ENCODE measurements at regions not wholly inside any gene's neighbourhood (a gene's known extent, or its start where the extent isn't known, plus 50 kb on each side); places are given as distances from the start of the nearest gene placed in this dataset.

DNA sequence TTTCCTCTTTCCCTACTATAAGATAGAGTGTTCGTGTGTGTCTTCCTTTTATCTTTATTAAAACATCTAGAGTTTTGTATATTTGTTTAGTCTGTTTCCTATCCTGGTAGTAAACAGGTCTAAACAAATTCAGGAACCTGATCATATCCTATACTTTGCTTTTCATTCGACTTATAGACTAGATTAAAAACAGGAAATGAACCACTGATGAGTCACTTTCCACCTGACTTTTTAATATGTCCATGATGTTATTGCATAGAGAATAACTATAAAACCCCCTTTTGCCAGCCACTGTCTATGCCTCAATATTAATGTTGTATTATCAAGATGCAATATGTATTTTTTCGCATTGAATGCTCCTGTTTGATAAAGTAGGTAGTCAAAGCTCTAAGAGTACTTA is 1794.0 kb downstream of the STIM2 start:
- no peak for DNase-seq (ENCODE audit: low read depth)

DNA sequence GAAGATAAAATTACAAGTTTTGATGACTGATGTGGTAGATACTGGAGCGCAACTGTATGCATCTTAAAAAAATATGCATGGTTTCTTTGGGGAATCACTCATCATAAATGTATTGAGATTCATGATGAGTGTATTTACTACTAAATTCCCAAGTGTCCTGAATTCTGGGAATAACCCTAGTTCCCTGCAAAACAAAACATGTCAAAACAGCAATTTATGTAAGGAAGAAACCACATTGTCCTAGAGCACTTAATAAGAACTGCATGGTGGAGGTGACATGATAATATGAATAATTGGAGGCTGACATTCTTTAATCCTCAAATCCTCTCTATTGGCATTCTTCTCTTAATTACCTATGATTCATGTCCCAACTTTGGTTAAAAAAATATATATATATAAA is 1804.7 kb downstream of the STIM2 start:
- no peak for DNase-seq (ENCODE audit: low read depth)

DNA sequence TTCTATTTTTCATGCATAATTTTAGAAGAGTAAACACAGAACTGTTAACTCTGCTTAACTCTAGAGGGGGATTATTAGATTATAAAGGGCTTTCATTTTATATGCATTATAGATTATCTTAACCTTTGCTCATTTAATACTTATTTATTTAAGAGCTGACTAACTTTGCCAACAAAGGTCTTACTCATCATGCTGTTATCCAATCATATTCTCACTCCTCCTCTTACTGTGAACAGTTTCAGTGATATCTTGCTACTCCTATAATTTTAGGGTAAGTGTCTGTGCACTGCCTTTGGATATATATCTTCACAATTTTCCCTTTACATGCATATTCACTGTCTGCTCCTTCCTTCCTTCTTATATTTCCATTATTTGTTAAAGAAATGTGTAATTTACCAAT is 1814.9 kb downstream of the STIM2 start:
- no peak for DNase-seq (ENCODE audit: low read depth)

DNA sequence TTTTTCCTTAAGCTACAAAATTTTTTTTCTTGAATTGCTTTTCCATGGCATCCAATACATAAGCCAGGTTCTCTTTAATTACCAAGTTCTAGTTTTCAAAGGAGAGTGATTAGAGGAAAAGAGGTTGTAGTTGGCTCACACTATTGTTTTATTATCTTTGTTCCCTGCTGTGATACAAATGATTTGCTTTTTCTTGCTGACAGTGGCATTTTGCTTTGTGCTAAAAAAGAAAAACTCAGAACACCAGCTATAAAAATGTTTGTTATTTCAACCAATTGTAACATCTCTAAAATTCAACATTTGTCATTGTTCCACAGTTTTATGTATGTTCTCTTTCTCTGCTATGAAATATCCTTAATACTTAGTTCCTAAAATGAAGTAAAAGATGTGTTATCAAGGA is 1817.2 kb downstream of the STIM2 start:
- no peak for DNase-seq (ENCODE audit: low read depth)

DNA sequence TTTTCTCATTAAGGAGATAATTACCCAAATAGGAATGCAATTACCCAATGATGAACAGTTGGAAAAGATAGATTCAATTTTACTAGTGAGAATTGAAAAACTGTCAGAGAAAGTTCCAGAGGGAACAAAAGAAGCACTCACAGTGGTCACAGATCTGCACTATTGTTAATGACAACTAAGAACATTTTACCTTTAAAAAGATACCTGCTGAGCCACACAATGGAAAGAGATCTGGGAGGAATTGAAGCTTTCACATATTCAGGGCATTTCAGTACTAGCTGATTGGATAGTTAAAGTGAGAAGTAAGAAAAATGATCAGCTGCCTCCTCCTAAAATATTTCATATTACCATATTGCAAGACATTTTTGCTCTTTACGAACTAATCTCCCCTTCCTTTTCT is 1822.2 kb downstream of the STIM2 start:
- no peak for DNase-seq (ENCODE audit: low read depth)

DNA sequence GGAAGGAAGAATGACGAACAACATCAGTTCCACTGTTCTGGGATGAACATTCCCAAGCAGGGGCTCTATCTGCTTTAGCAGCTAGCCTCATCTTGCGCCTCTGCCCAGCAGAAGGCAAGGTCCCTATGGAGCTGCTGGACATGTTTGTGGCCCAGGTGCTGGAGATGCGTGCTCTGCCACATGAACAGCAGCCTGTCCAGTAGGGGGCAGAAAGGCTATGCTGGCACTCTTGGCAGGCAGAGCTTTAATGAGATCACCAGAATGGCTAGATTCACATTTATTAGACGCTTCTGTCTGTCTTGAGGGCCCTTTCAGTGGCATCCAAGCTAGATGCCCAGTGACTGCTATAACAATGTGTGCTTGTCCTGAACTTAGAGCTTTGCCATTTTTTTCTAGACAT is 1826.0 kb downstream of the STIM2 start:
- peak; percentile 25 for DNase-seq (ENCODE audit: low read depth)

DNA sequence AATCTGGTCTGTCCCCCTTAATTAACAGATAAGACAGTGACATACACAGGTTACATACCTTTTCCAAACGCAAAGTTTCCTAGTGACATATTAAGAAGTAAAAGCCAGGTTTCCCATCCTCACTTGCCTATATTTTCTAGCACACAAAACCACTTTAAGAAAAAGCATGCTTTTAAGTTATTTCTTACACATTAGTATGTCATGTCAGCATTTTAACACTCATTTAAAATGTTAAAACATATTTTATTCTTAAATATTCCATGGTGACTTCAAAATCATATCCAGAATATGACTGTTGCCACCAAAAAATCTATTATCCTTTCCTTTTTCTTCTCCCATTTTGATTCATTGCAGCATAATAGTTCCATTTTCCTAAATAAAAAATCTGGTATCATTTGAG is 1830.2 kb downstream of the STIM2 start:
- no peak for DNase-seq (ENCODE audit: low read depth)

DNA sequence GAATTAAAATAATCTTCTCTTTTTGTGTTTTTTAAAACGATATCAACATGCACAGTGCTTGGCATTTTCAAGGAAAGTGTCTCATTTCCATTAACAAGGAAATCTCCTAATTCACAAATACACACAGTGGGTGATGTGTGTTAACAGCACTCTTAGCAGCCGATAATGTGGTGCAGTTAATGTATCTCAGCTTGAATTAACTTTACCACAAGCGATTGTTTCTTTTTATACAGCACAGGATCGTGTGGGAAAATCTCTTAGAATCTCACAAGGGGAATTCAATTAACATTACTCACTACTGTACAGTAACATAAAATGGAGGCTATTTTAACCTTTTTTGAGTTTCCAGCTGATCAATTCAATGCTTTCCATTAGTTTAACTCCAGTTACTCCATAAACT is 1841.9 kb downstream of the STIM2 start:
- peak; percentile 18 for DNase-seq (ENCODE audit: low read depth)

DNA sequence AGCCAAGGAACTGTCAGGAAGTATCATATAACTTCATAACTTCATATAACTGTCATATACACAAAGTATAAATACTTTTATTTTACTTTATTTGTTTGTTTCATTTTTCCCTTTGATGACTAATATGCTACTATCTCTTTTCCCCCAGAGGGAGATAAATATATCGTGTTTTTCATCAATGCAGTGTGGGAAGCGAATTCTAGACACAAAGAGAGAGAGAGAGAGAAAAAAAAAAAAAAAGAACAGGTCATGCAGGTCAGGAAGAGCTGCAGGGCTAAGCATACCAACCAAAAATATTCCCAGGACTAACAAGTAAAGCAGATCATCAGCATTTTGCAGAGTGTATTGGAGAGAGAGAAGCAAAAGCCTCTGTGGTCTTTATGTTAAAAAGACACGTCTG is 1849.2 kb downstream of the STIM2 start:
- peak; percentile 9 for DNase-seq (ENCODE audit: low read depth)

DNA sequence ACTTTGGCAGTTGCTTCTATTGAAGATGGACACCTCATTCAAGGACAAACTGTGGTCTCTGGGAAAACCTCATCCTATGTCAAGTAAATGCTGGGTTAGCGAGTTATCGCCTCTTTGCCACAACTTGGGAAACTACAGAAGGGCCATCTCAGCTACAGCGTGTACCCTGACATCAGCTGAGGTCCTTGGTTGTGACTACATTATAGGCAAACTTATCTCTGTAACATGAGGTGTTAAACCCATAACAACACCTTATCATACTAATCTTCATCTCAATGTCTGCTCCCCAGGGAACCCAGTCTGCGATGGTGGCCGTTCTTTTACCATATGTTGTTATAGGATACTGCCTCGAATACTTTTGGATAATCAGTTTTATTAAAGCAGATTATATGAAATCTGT is 1862.7 kb downstream of the STIM2 start:
- no peak for DNase-seq (ENCODE audit: low read depth)

DNA sequence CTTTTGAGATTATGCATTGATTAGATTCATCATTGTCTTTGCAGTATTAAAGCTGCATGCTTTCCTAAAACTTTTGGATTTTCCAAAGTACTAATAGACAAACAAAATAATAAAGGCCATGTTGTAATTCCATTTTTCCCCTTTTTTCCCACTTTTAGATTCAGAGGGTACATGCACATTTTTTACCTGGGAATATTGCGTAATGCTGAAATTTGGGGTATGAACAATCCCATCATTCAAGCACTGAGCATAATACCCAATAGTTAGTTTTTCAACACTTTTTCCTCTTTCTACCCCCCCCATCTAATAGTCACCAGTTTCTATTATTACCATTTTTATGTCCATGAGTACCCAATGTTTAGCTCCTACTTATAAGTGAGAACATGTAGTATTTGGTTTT is 1863.6 kb downstream of the STIM2 start:
- DNase-seq (ENCODE audit: low read depth) = no peak

DNA sequence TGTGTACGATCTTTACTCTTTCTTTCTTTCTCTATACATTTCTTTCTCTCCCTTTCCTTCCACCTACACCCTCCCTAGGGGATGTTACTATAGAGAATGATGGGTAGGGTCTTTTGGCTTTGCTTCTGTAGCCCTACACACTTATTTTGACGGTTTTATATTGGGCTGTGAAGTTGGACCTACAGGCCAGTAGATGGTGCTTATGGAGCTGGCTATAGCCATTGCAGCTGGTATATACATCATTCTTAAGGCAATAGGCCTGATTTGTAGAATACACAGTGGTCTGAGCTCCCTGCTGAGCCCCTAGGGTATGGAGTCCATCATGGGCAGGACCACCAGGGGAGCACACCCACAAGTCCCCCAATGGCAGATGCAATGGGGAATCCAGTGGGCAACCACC is 1869.7 kb downstream of the STIM2 start:
- DNase-seq (ENCODE audit: low read depth) = no peak

DNA sequence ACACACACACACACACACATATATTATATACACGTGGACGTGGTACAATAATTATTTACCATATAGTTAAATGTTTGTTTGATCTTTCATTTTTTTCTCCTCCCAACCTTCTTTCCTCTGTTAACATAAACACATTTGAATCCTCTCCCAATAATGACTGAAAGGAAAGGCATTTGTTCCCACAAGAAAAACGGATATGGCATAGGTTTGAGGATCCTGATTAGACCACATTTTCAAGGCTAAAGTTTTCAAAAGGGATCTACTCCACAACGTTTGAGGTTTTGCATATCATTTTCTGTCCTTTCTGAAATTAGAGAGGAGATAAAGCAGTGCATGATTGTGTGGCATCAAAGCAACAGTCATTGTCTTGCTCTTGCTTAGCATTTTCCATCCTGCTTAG is 1883.4 kb downstream of the STIM2 start:
- DNase-seq (ENCODE audit: low read depth) = peak; percentile 25

DNA sequence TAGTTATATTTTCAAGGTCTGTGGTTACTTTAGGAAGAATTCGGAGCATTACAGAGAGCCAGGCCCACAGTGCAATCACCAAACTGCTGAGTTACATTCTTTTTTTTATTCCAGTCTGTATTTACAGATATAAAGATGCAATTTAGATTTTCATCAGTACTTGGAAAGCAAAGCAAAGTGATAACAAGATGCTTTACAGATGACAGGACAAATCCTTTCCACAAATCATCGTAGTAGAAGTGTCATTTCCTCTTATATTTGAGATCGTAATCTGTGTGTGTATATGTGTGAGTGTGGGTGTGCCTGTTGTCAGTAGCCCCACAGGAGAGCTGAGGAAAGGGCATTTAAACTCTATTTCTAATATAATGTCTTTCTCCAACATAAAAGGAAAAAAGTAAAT is 1893.7 kb downstream of the STIM2 start:
- DNase-seq (ENCODE audit: low read depth) = no peak

DNA sequence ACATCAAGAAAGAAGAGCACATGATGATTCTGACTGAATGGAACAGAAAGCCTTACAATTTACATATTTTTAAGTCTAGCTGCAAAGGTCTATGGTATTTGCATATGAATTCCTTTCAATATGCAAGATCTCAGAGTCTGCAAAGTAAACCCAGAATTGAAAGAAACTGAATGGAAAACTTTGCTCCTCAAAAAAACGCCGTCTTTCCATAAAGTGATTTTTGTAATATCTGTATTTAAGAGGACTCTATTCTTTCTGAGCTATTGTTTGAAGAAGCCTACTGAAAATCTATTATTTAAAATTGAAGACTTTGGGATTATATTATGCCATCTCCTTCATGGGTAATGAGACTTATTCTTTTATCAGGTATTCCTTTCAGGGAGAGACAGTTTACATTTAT is 1894.4 kb downstream of the STIM2 start:
- DNase-seq (ENCODE audit: low read depth) = no peak

DNA sequence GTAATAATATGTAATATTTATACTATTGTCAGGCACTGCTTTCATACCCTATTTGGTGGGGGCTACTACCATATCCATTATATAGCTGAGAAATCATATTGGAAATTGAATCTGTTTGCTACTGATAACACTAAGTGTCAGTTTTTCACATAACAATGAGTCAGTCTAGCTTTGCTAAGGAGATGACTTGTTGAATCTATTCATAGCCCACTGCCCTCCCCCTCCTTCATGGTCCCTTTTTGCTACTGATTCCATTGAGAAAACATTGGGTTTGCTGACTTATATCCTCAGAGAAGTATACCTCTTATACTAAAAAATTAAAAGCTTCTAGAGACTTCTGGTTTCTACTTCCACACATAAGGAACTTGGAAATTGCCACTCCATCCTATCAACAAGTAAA is 1898.4 kb downstream of the STIM2 start:
- DNase-seq (ENCODE audit: low read depth) = no peak

DNA sequence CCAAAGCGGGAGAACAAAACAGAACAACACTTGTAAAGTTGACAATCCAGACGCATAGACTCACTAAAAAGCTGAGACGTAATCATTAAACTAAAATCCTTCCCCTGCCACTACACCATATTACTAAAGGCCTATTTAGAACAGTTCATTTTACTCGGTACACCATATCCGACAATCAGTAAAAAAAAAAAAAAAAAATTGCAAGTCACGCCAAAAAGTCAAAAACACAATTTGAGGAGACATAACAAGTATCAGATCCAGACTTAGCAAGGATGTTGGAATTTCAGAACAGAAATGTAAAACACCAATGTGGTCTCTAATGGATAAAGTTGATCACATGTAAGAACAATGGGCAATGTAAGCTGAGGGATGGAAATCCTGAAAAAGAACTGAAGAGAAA is 1899.4 kb downstream of the STIM2 start:
- no peak for DNase-seq (ENCODE audit: low read depth)

DNA sequence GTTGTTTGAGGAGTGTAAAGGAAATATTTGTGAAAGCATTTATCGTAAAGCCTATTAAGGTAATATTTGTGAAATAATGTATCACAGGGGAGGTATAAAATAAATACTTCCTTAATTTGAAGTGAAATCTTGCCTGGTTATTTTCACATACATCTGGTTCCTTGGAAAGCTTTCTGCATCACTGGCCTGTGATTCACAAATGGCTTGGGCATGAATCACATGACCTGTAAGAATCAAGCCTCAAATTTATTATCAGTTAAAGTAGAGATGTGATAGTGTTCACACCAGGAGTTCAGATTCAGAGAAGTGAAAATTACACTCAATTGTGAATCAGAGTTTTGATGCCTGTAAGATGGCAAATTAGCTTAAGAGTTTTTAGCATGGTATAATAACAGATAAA is 1911.4 kb downstream of the STIM2 start:
- peak; percentile 52 for DNase-seq (ENCODE audit: low read depth)

DNA sequence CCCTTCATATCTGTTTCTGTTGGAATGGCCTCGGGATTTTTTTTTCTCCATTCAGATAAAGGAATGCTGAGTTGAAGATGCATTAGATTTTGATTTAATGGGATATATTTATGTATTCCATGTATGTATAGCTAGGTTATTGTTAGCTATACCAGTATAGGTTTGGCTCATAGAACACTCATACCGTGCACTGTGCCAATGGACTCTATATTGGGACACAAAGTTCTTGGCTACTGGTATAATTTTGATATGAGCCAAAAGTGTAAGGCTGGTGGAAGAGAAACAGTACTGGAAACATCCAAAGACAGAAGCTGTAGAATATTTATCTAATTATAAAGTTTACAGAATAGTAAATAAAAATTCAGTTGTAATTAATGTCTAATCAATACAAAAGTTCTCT is 1912.1 kb downstream of the STIM2 start:
- no peak for DNase-seq (ENCODE audit: low read depth)

DNA sequence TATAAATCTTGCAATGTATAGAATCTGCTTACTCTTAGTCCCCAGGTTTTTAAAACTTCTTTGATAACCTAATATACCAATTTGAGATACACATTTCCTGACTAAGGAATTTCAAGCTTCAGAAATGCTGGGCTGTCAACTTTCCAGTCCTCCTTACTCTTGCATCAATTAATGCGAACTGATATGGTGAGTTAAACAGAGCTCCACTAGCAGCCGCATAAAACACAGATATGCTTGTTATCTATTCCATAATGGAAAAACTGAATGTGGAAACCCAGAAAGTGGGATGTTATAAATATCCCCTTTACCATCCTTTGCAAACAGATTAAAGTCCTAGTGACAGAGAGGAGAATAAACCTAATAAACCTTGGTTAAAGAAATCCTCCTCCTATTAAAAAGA is 1913.7 kb downstream of the STIM2 start:
- DNase-seq (ENCODE audit: low read depth) = no peak

DNA sequence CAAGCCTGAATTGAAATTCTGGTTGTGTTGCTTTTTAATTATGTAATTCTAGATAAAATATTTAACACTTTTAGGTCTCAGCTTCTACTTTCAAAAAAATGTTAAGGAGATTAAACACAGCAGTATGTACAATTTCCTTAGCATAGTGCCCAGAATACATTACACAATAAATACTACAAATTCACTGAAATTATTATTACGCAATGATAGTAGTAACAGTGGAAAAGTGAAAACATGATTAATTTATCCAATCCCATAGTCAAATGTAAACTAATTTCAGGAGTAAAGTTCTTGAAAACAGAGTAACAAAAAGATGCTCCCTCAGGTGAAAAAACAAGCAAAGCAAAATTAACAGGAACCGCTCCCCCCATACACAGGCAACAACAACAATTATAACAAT is 1915.4 kb downstream of the STIM2 start:
- DNase-seq (ENCODE audit: low read depth) = no peak

DNA sequence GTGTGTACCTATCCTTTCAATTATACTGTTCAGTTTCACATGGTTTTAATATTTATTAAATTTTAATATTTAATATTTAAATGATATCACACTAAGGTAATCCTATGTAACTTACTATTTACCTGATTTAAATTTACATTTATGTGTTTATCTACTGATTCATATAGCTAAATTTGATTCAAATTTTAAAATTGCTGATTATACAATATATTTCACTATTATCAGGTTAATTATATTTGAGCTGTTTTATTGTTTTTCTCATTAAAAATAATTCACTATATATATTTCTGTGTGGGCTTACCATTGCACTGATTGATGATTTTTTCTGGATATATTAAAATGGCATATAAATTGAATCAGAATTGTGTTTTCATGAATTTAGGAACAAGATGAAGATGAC is 1923.5 kb downstream of the STIM2 start:
- no peak for DNase-seq (ENCODE audit: low read depth)

DNA sequence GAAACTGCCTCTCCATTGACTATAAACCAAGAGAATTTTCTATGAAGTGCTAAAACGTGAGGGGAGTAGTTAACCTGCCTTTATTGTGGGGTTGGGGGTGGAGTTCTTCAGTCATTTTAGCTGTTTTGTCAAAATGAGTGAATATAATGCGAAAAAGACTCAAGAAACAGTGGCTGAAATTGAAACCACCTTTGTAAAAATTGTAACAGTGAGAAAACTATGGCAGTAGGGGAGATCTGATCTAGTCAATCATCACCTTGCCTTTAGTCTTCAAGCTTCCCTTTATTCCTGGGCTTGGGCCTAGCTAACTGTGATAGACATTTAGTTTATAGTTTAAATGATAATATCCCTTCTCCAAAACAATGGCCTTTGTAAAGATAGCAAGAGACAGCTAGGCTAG is 1927.3 kb downstream of the STIM2 start:
- DNase-seq (ENCODE audit: low read depth) = no peak

DNA sequence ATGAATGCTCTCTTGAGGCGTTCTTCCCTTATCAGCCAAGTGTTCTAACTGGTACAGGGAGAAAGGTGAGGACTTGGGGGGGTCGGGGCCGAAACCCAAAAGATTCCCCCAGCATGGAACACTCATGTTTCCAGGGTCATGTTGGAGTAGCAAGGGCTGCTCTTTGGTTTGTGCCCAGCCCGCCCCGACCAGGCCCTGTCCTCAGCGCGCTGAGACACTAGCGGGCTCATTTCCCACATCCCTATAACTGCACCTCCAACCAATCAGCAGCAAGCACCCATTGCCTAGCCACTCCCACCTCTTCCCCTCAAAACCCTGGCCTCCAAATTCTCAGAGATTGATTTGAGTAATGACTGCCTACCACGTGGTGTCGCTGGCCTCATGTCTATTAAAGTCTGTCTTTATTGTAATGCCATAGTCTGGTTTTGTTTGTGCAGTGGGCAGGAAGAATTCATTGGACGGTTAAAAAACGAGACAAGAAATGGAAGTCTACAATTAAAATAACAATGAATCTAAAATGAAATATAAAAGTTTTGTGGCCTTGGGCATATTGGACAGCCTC is 1928.4 kb downstream of the STIM2 start:
- DNase-seq (ENCODE audit: low read depth) = peak; percentile 30
